ENCODE measurements at regions not wholly inside any gene's neighbourhood (a gene's known extent, or its start where the extent isn't known, plus 50 kb on each side); places are given as distances from the start of the nearest gene placed in this dataset.

GRCh38 chr12:56851462-56851861 lies 82.7 kb downstream of the SDR9C7 start:
- CTCF ChIA-PET, result no interaction called here
- POLR2A ChIA-PET, result no interaction called here
- TF ChIP-seq, protein P1, sequence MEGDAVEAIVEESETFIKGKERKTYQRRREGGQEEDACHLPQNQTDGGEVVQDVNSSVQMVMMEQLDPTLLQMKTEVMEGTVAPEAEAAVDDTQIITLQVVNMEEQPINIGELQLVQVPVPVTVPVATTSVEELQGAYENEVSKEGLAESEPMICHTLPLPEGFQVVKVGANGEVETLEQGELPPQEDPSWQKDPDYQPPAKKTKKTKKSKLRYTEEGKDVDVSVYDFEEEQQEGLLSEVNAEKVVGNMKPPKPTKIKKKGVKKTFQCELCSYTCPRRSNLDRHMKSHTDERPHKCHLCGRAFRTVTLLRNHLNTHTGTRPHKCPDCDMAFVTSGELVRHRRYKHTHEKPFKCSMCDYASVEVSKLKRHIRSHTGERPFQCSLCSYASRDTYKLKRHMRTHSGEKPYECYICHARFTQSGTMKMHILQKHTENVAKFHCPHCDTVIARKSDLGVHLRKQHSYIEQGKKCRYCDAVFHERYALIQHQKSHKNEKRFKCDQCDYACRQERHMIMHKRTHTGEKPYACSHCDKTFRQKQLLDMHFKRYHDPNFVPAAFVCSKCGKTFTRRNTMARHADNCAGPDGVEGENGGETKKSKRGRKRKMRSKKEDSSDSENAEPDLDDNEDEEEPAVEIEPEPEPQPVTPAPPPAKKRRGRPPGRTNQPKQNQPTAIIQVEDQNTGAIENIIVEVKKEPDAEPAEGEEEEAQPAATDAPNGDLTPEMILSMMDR (IDR thresholded peaks at IDR 0.05; ENCODE audit: insufficient read depth, low read length, missing control alignments), result no peak
- DNase-seq (ENCODE audit: low read depth, low spot score), result no peak
- no peak overlapping the region for H3K4me3 ChIP-seq (ENCODE audit: low read depth, low read length)

DNA sequence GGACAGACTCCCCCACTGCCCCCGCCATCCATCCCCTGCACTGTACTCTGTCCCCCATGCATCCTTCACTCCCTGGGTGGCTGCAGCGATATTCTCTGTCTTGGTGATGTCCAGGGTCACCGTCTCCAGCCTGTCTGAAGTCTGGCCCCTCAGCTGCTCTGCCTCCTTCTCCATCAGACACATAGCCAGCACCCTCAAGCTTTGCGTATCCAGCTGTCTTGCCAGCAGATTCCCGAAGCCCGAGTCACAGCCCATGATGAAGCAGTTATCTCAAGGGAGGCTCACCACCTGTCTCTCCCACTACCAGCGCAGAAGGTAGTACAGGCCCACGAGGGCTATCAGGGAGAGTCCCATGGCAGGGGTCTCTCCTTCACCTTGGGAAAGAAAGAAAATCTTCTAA lies 77.8 kb downstream of the HSD17B6 start:
- CTCF ChIA-PET, result interaction anchor here (2.1 kb wide), 1 partner anchor 147 kb away, joined by 11 read pairs; no protein-coding TSS in a partner anchor
- TF ChIP-seq, protein P1 (IDR thresholded peaks at IDR 0.05; ENCODE audit: insufficient read depth, low read length, missing control alignments), result no peak
- H3K4me3 ChIP-seq (ENCODE audit: low read depth, low read length), result no peak overlapping the region
- POLR2A ChIA-PET, result no interaction called here
- DNase-seq (ENCODE audit: low read depth, low spot score), result no peak

DNA sequence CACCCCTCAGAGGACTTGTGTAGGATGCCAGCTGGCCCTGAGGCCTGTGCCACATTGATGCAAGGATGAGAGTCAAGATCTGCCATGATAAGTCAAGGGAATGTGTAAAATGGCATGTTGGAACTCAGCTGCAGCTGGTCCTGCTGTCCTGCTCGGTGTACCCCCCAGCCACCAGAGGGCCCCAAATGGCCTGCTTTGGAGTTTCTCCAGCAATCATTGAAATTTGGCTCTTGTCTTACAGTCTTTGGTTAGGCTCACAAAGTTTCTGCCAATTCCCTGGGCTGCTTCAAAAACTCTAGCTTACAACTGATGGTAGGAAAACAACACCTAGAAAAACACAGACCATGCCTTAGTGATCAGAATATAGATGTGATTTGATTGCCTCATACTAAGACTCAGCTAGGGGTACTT lies 76.8 kb downstream of the HSD17B6 start:
- TF ChIP-seq, protein P1 (IDR thresholded peaks at IDR 0.05; ENCODE audit: insufficient read depth, low read length, missing control alignments), result peak; percentile 29
- no peak for DNase-seq (ENCODE audit: low read depth, low spot score)
- ChIA-PET POLR2A (no interaction called here), CTCF (interaction anchor here (2.1 kb wide), 1 partner anchor 148 kb away, joined by 11 read pairs; no protein-coding TSS in a partner anchor)
- no peak overlapping the region for H3K4me3 ChIP-seq (ENCODE audit: low read depth, low read length)

- TF ChIP-seq, protein P1 (IDR thresholded peaks at IDR 0.05; ENCODE audit: insufficient read depth, low read length, missing control alignments), result no peak
- no peak overlapping the region for H3K4me3 ChIP-seq (ENCODE audit: low read depth, low read length)
- no peak for DNase-seq (ENCODE audit: low read depth, low spot score)
- ChIA-PET CTCF (interaction anchor here (2.1 kb wide), 1 partner anchor 148 kb away, joined by 11 read pairs; no protein-coding TSS in a partner anchor), POLR2A (no interaction called here)
Observed at GRCh38 chr12:56839489-56839848, 76.3 kb downstream of the HSD17B6 start.

GRCh38 chr12:56838621-56839488 lies 75.7 kb downstream of the HSD17B6 start:
- ChIA-PET CTCF (interaction anchor here (1.0 kb wide), 1 partner anchor 147 kb away, joined by 4 read pairs; no protein-coding TSS in a partner anchor), POLR2A (no interaction called here)
- TF ChIP-seq, protein P1 (IDR thresholded peaks at IDR 0.05; ENCODE audit: insufficient read depth, low read length, missing control alignments), result no peak
- H3K4me3 ChIP-seq (ENCODE audit: low read depth, low read length), result no peak overlapping the region
- no peak for DNase-seq (ENCODE audit: low read depth, low spot score)
